DMS 273 (cell line): ENCODE measurements at regions not wholly inside any gene's neighbourhood (a gene's known extent, or its start where the extent isn't known, plus 50 kb on each side); places are given as distances from the start of the nearest gene placed in this dataset.
"Not testable (repeated sequence)": the region's sequence is repeated elsewhere in the genome, so short reads cannot be mapped to it uniquely, and the experiment has no call there.

Source experiments
- DNase-seq: peaks from one replicate; lab custom pipeline; 2025; ENCODE audit not compliant: unreplicated experiment; lab: John Stamatoyannopoulos, UW

DNA sequence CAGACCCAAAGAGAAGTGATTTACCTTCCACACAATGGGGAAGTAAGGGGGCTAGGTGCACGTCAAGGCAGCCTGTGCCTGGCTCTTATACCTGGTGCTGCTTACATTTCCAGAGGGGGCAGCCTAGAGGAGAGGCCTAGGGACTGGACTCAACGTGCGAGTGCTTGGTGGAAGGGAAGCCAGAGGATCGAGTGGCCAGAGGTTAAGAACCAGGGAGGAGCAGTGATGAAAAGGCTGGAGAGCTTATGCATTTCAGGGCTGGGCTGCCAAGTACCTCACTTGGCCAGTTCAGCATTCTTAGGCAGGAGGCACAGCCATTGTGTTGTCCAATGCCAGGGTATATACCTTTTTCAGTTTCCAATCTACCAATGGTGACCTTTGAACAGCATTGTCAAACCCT lies 77.4 kb downstream of the LAT start:
- not testable (repeated sequence) for DNase-seq

- DNase-seq: not testable (repeated sequence)
Observed at GRCh38 chr16:29061467-29061921, 76.6 kb downstream of the LAT start.

DNA sequence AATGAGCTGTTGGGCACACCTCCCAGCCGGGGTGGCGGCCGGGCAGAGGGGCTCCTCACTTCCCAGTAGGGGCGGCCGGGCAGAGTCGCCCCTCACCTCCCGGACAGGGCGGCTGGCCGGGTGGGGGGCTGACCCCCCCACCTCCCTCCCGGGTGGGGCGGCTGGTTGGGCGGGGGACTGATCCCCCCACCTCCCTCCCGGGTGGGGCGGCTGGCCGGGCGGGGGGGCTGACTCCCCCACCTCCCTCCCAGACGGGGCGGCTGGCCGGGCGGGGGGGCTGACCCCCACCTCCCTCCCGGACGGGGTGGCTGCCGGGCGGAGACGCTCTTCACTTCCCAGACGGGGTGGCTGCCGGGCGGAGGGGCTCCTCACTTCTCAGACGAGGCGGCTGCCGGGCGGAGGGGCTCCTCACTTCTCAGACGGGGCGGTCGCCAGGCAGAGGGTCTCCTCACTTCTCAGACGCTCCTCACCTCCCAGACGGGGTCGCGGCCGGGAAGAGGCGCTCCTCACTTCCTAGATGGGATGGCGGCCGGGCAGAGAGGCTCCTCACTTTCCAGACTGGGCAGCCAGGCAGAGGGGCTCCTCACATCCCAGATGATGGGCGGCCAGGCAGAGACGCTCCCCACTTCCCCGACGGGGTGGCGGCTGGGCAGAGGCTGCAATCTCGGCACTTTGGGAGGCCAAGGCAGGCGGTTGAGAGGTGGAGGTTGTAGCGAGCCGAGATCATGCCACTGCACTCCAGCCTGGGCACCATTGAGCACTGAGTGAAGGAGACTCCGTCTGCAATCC lies 75.4 kb downstream of the LAT start:
- DNase-seq: not testable (repeated sequence)

DNA sequence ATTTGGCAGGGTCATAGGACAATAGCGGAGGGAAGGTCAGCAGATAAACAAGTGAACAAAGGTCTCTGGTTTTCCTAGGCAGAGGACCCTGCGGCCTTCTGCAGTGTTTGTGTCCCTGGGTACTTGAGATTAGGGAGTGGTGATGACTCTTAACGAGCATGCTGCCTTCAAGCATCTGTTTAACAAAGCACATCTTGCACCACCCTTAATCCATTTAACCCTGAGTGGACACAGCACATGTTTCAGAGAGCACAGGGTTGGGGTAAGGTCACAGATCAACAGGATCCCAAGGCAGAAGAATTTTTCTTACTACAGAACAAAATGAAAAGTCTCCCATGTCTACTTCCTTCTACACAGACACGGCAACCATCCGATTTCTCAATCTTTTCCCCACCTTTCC lies 74.7 kb downstream of the LAT start:
- DNase-seq: not testable (repeated sequence)
